Progenitor cell of endocrine pancreas (in vitro differentiated cells): ENCODE measurements at regions not wholly inside any gene's neighbourhood (a gene's known extent, or its start where the extent isn't known, plus 50 kb on each side); places are given as distances from the start of the nearest gene placed in this dataset.

Experiments
- DNase-seq: peaks from one replicate; pipeline ENCODE4 v3.0.0; 2021; ENCODE audit warnings: low spot score; ENCODE audit not compliant: unreplicated experiment
- H3K27ac Mint-ChIP-seq: 2 replicates; pipeline ENCODE4 v1.8.0; 2021; ENCODE audit warnings: mild to moderate bottlenecking, moderate library complexity, mixed read lengths
- H3K27me3 Mint-ChIP-seq: 2 replicates; pipeline ENCODE4 v1.8.0; 2021; ENCODE audit warnings: mixed read lengths
- H3K36me3 Mint-ChIP-seq: 2 replicates; pipeline ENCODE4 v1.8.0; 2022; ENCODE audit warnings: mixed read lengths; ENCODE audit not compliant: insufficient read depth
- H3K4me1 Mint-ChIP-seq: 2 replicates; pipeline ENCODE4 v1.8.0; 2021; ENCODE audit warnings: low read depth, mixed read lengths
- H3K4me3 Mint-ChIP-seq: 2 replicates; pipeline ENCODE4 v1.8.0; 2021; ENCODE audit warnings: low read depth, mild to moderate bottlenecking, moderate library complexity, mixed read lengths
- H3K9me3 Mint-ChIP-seq: 2 replicates; pipeline ENCODE4 v1.8.0; 2021; ENCODE audit warnings: low read depth, mixed read lengths
- CTCF ChIP-seq: fragments of 200-600 bp; sonication (generic); IDR thresholded peaks from one replicate; pipeline ENCODE4 v1.5.0; 2021; ENCODE audit warnings: antibody characterized with exemption, mild to moderate bottlenecking; ENCODE audit not compliant: unreplicated experiment

- H3K27me3 Mint-ChIP-seq: peaks cover 13% of the 10 kb centered on the region
- no peaks in the 10 kb centered on the region for H3K9me3 Mint-ChIP-seq
These were observed 188.5 kb downstream of the URI1 start for GRCh38 chr19:30130356-30131122.

GRCh38 chr19:30131246-30131645 is 189.2 kb downstream of the URI1 start:
- no peak overlapping the region for H3K27ac Mint-ChIP-seq
- no peaks in the 10 kb centered on the region for H3K36me3 Mint-ChIP-seq
- no peaks in the 10 kb centered on the region for H3K4me1 Mint-ChIP-seq
- H3K9me3 Mint-ChIP-seq: no peaks in the 10 kb centered on the region
- no peak for TF ChIP-seq CTCF
- H3K27me3 Mint-ChIP-seq: peaks cover 10% of the 10 kb centered on the region
- H3K4me3 Mint-ChIP-seq: no peak overlapping the region
- no peak for DNase-seq

More at GRCh38 chr19:30130356-30131122, 188.5 kb downstream of the URI1 start:
- H3K4me1 Mint-ChIP-seq: no peaks in the 10 kb centered on the region
- no peaks in the 10 kb centered on the region for H3K36me3 Mint-ChIP-seq
- TF ChIP-seq CTCF: no peak
- H3K4me3 Mint-ChIP-seq: no peak overlapping the region
- no peak for DNase-seq
- no peak overlapping the region for H3K27ac Mint-ChIP-seq

- TF ChIP-seq CTCF: no peak
- Mint-ChIP-seq H3K9me3 (no peaks in the 10 kb centered on the region), H3K36me3 (no peaks in the 10 kb centered on the region), H3K4me1 (no peaks in the 10 kb centered on the region), H3K4me3 (no peak overlapping the region), H3K27ac (no peak overlapping the region), H3K27me3 (peaks cover 10% of the 10 kb centered on the region)
- no peak for DNase-seq
These were observed 189.8 kb downstream of the URI1 start for GRCh38 chr19:30131722-30132291.

- TF ChIP-seq CTCF: peak; percentile 19
- Mint-ChIP-seq H3K4me1 (no peaks in the 10 kb centered on the region), H3K4me3 (no peak overlapping the region), H3K27ac (no peak overlapping the region), H3K9me3 (no peaks in the 10 kb centered on the region), H3K36me3 (no peaks in the 10 kb centered on the region), H3K27me3 (peaks cover 10% of the 10 kb centered on the region)
- DNase-seq: no peak
These were observed 190.5 kb downstream of the URI1 start for GRCh38 chr19:30132343-30133075.

- H3K9me3 Mint-ChIP-seq: no peaks in the 10 kb centered on the region
- no peak overlapping the region for H3K27ac Mint-ChIP-seq
- no peaks in the 10 kb centered on the region for H3K36me3 Mint-ChIP-seq
- peaks cover 10% of the 10 kb centered on the region for H3K27me3 Mint-ChIP-seq
- TF ChIP-seq CTCF: no peak
- H3K4me3 Mint-ChIP-seq: no peak overlapping the region
- DNase-seq: no peak
- no peaks in the 10 kb centered on the region for H3K4me1 Mint-ChIP-seq
These were observed 191.8 kb downstream of the URI1 start for GRCh38 chr19:30133803-30134202.
